ENCODE measurements at regions not wholly inside any gene's neighbourhood (a gene's known extent, or its start where the extent isn't known, plus 50 kb on each side); places are given as distances from the start of the nearest gene placed in this dataset.
"Not testable (repeated sequence)": the region's sequence is repeated elsewhere in the genome, so short reads cannot be mapped to it uniquely, and the experiment has no call there.

DNA sequence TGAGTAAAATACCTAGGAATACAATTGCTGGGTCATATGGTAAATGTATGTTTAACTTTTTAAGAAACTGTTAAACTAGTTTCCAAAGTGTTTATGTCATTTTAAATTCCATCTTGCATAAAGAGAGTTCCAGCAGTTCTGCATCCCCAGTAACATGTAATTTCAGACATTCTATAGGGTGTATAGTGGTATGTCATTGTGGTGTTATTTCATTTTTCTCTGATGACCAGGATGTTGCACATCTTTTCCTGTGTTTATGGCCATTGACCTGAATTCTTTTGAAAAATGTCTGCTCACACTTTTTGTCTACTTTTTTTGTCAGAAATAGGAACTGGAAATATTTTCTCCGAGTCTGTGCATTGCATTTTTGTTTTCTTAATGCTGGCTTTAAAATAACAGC, 128.9 kb downstream of the TMEM200A start:
- no peaks in the 10 kb centered on the region for H3K9me3 Mint-ChIP-seq (ENCODE audit: unreplicated experiment)
- H3K27me3 Mint-ChIP-seq (ENCODE audit: unreplicated experiment) = peaks cover 2% of the 10 kb centered on the region

GRCh38 chr6:130500693-130501092, 134.9 kb downstream of the TMEM200A start:
- DNase-seq = no peak
- no peaks in the 10 kb centered on the region for H3K36me3 Mint-ChIP-seq (ENCODE audit: unreplicated experiment)
- H3K4me3 Mint-ChIP-seq (ENCODE audit: unreplicated experiment) = no peak overlapping the region
- H3K27ac Mint-ChIP-seq (ENCODE audit: unreplicated experiment) = no peak overlapping the region
- H3K9me3 Mint-ChIP-seq (ENCODE audit: unreplicated experiment) = no peaks in the 10 kb centered on the region
- no peaks in the 10 kb centered on the region for H3K4me1 Mint-ChIP-seq (ENCODE audit: low read depth, unreplicated experiment)
- H3K27me3 Mint-ChIP-seq (ENCODE audit: unreplicated experiment) = no peaks in the 10 kb centered on the region
- TF ChIP-seq CTCF (IDR thresholded peaks at IDR 0.05; ENCODE audit: partially characterized antibody, unreplicated experiment) = no peak

More for the DNA sequence above, 128.9 kb downstream of the TMEM200A start:
- H3K4me3 Mint-ChIP-seq (ENCODE audit: unreplicated experiment) = no peak overlapping the region
- no peaks in the 10 kb centered on the region for H3K36me3 Mint-ChIP-seq (ENCODE audit: unreplicated experiment)
- no peak overlapping the region for H3K27ac Mint-ChIP-seq (ENCODE audit: unreplicated experiment)
- H3K4me1 Mint-ChIP-seq (ENCODE audit: low read depth, unreplicated experiment) = no peaks in the 10 kb centered on the region
- no peak for DNase-seq
- no peak for TF ChIP-seq CTCF (IDR thresholded peaks at IDR 0.05; ENCODE audit: partially characterized antibody, unreplicated experiment)

DNA sequence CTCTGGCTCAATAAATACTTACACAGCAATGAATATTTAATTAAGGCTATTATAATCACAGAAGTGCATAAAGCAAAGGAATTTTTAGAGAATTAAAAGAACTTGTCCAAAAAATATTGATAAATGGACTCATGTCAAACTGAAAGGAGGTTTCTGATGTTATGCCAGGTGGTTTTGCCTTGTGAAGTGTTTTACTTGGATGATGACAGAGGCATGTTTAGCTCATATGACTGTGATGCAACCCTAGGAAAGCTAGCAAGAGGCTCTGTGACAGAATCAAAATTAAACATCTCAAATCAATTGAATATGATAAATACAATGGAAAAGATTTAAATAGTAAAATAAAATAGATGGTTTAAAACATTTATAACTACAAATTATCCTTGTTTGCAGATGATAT, 137.3 kb downstream of the TMEM200A start:
- Mint-ChIP-seq H3K27ac (ENCODE audit: unreplicated experiment) (no peak overlapping the region), H3K9me3 (ENCODE audit: unreplicated experiment) (peaks cover 2% of the 10 kb centered on the region), H3K27me3 (ENCODE audit: unreplicated experiment) (no peaks in the 10 kb centered on the region), H3K4me3 (ENCODE audit: unreplicated experiment) (no peak overlapping the region), H3K36me3 (ENCODE audit: unreplicated experiment) (no peaks in the 10 kb centered on the region), H3K4me1 (ENCODE audit: low read depth, unreplicated experiment) (no peaks in the 10 kb centered on the region)
- TF ChIP-seq CTCF (IDR thresholded peaks at IDR 0.05; ENCODE audit: partially characterized antibody, unreplicated experiment) = no peak
- DNase-seq = no peak

DNA sequence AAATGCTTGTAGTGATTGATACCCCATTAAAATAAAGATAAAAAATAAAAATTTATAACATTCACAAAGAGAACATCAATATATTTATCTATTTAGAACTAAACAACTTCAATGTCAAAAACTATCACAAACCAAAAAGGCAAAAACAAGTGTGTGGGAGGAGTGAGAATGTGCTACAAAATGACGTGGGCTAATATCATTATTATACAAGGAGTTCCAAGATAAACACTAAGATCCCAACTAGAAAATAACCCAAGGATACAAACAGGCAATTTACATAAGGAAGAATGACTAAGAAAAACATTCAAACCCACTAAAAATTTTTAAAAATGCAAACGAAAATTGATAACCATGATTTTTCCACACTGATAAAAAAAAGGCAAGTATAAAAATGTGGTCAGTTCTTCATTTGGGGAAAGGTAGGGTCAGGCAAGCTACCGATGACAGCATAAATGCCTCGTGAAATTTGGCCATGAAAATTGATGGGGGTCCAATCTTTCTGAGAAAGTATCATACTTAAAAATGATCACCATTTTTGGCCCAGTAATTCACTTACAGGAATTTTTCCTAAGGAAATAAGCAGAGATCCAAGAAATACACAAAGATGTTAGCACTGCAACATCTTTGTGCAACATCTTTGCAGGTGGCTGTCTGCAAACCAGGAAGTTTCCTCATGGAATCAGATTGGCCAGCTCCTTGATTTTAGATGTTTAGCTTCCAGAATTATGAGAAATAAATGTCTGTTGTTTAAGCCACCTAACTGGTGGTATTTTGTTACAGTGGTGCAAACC, 140.2 kb downstream of the TMEM200A start:
- TF ChIP-seq CTCF (IDR thresholded peaks at IDR 0.05; ENCODE audit: partially characterized antibody, unreplicated experiment) = no peak
- H3K27ac Mint-ChIP-seq (ENCODE audit: unreplicated experiment) = no peak overlapping the region
- no peak for DNase-seq
- no peaks in the 10 kb centered on the region for H3K4me1 Mint-ChIP-seq (ENCODE audit: low read depth, unreplicated experiment)
- no peaks in the 10 kb centered on the region for H3K27me3 Mint-ChIP-seq (ENCODE audit: unreplicated experiment)
- peaks cover 2% of the 10 kb centered on the region for H3K9me3 Mint-ChIP-seq (ENCODE audit: unreplicated experiment)
- H3K36me3 Mint-ChIP-seq (ENCODE audit: unreplicated experiment) = no peaks in the 10 kb centered on the region
- H3K4me3 Mint-ChIP-seq (ENCODE audit: unreplicated experiment) = no peak overlapping the region

DNA sequence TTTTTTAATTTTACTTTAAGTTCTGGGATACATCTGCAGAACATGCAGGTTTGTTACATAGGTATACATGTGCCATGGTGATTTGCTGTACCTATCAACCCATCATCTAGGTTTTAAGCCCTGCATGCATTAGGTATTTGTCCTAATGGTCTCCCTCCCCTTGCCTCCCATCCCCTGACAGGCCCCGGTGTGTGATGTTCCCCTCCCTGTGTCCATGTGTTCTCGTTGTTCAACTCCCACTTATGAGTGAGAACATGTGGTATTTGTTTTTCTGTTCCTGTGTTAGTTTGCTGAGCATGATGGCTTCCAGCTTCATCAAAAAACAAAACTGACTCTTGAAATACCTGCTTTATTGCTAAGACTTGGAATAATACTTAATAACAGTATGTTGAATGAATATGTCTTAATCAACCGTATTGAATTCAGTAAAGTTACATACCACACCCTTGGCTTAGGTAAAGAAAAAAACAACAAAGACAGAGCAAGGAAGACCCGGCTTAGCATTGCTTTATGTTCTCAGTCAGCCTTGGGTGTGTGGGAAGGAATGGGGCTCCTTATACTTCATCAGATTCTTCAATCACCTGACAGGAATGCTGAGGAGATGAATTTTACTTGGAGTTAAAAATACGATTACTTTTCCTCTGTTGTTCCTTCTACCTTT, 141.3 kb downstream of the TMEM200A start:
- not testable (repeated sequence) for H3K27ac Mint-ChIP-seq (ENCODE audit: unreplicated experiment); H3K27me3 Mint-ChIP-seq (ENCODE audit: unreplicated experiment); DNase-seq; H3K36me3 Mint-ChIP-seq (ENCODE audit: unreplicated experiment); H3K9me3 Mint-ChIP-seq (ENCODE audit: unreplicated experiment); H3K4me3 Mint-ChIP-seq (ENCODE audit: unreplicated experiment); H3K4me1 Mint-ChIP-seq (ENCODE audit: low read depth, unreplicated experiment)

All from glutamatergic neuron (in vitro differentiated cells).